ENCODE measurements at regions not wholly inside any gene's neighbourhood (a gene's known extent, or its start where the extent isn't known, plus 50 kb on each side); places are given as distances from the start of the nearest gene placed in this dataset.

GRCh38 chr12:38995249-38995648 lies 89.9 kb upstream of the CPNE8 start:
- TF ChIP-seq, protein P1, sequence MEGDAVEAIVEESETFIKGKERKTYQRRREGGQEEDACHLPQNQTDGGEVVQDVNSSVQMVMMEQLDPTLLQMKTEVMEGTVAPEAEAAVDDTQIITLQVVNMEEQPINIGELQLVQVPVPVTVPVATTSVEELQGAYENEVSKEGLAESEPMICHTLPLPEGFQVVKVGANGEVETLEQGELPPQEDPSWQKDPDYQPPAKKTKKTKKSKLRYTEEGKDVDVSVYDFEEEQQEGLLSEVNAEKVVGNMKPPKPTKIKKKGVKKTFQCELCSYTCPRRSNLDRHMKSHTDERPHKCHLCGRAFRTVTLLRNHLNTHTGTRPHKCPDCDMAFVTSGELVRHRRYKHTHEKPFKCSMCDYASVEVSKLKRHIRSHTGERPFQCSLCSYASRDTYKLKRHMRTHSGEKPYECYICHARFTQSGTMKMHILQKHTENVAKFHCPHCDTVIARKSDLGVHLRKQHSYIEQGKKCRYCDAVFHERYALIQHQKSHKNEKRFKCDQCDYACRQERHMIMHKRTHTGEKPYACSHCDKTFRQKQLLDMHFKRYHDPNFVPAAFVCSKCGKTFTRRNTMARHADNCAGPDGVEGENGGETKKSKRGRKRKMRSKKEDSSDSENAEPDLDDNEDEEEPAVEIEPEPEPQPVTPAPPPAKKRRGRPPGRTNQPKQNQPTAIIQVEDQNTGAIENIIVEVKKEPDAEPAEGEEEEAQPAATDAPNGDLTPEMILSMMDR (IDR thresholded peaks at IDR 0.05; ENCODE audit: borderline replicate concordance, extremely low read depth, insufficient read depth): no peak
- FAIRE-seq (no peak), DNase-seq (no peak)
- no peaks in the 10 kb centered on the region for H3K27me3 ChIP-seq (ENCODE audit: control insufficient read depth, insufficient read depth, low read length)
- H3K9me3 ChIP-seq (ENCODE audit: control insufficient read depth in 2 of 3, insufficient read depth in 1 of 3, low read length in 3 of 3): peaks cover 0 to 2% (median 0%) of the 10 kb centered on the region in 3 donors
- intact Hi-C loops (cut with DNase I): no loop called here
- H3K9ac ChIP-seq (ENCODE audit: low read length in 3 of 3): no peak overlapping the region
- H3K4me3 ChIP-seq (ENCODE audit: low read length in 3 of 3): no peak overlapping the region
- no peaks in the 10 kb centered on the region for H3K36me3 ChIP-seq (ENCODE audit: control insufficient read depth in 2 of 3, insufficient read depth in 3 of 3, low read length in 3 of 3)
- H3K27ac ChIP-seq (ENCODE audit: low read depth in 2 of 2, low read length in 2 of 2): no peak overlapping the region
- no peaks in the 10 kb centered on the region for H3K4me1 ChIP-seq (ENCODE audit: control insufficient read depth in 2 of 3, insufficient read depth in 2 of 3, low read depth in 1 of 3, low read length in 3 of 3)

GRCh38 chr12:38985961-38986360 lies 80.6 kb upstream of the CPNE8 start:
- intact Hi-C loops (cut with DNase I): no loop called here
- Histone ChIP-seq H3K4me1 (ENCODE audit: control insufficient read depth in 2 of 3, insufficient read depth in 2 of 3, low read depth in 1 of 3, low read length in 3 of 3) (no peaks in the 10 kb centered on the region), H3K27ac (ENCODE audit: low read depth in 2 of 2, low read length in 2 of 2) (no peak overlapping the region), H3K4me3 (ENCODE audit: low read length in 3 of 3) (no peak overlapping the region), H3K27me3 (ENCODE audit: control insufficient read depth, insufficient read depth, low read length) (no peaks in the 10 kb centered on the region), H3K9ac (ENCODE audit: low read length in 3 of 3) (no peak overlapping the region), H3K9me3 (ENCODE audit: control insufficient read depth in 2 of 3, insufficient read depth in 1 of 3, low read length in 3 of 3) (peaks cover 0 to 8% (median 0%) of the 10 kb centered on the region in 3 donors), H3K36me3 (ENCODE audit: control insufficient read depth in 2 of 3, insufficient read depth in 3 of 3, low read length in 3 of 3) (no peaks in the 10 kb centered on the region)
- TF ChIP-seq, protein P1 (IDR thresholded peaks at IDR 0.05; ENCODE audit: borderline replicate concordance, extremely low read depth, insufficient read depth): no peak
- no peak for FAIRE-seq
- no peak for DNase-seq

- no peaks in the 10 kb centered on the region for H3K4me1 ChIP-seq (ENCODE audit: control insufficient read depth in 2 of 3, insufficient read depth in 2 of 3, low read depth in 1 of 3, low read length in 3 of 3)
- FAIRE-seq: no peak
- peaks cover 0 to 8% (median 0%) of the 10 kb centered on the region in 3 donors for H3K9me3 ChIP-seq (ENCODE audit: control insufficient read depth in 2 of 3, insufficient read depth in 1 of 3, low read length in 3 of 3)
- intact Hi-C loops (cut with DNase I): no loop called here
- TF ChIP-seq, protein P1 (IDR thresholded peaks at IDR 0.05; ENCODE audit: borderline replicate concordance, extremely low read depth, insufficient read depth): no peak
- H3K9ac ChIP-seq (ENCODE audit: low read length in 3 of 3): no peak overlapping the region
- no peaks in the 10 kb centered on the region for H3K27me3 ChIP-seq (ENCODE audit: control insufficient read depth, insufficient read depth, low read length)
- H3K4me3 ChIP-seq (ENCODE audit: low read length in 3 of 3): no peak overlapping the region
- no peak for DNase-seq
- no peak overlapping the region for H3K27ac ChIP-seq (ENCODE audit: low read depth in 2 of 2, low read length in 2 of 2)
- no peaks in the 10 kb centered on the region for H3K36me3 ChIP-seq (ENCODE audit: control insufficient read depth in 2 of 3, insufficient read depth in 3 of 3, low read length in 3 of 3)
Measured at GRCh38 chr12:38984388-38984787, 79.0 kb upstream of the CPNE8 start.

DNA sequence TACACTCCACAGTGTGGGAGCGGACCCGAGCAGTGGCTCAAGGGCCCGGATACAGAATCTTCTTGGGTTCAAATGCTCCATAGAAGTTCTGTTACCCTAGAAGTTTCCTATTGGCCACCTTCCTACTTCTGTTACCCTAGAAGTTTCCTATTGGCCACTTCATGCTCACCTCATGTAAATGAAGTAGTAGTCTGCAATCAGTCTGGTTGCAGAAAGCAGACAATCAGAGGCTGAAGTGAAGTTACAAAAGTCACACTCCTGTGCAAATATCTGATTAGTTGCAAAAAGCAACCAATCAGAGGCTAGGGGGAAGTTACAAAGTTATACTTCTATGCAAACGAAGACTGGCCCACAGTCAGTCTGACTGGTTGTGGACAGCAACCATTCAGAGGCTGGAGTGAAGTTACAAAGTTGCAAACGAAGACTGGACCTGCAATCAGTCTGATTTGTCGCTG lies 77.8 kb upstream of the CPNE8 start:
- H3K27me3 ChIP-seq (ENCODE audit: control insufficient read depth, insufficient read depth, low read length): no peaks in the 10 kb centered on the region
- FAIRE-seq (no peak), DNase-seq (no peak)
- H3K36me3 ChIP-seq (ENCODE audit: control insufficient read depth in 2 of 3, insufficient read depth in 3 of 3, low read length in 3 of 3): no peaks in the 10 kb centered on the region
- intact Hi-C loops (cut with DNase I): no loop called here
- TF ChIP-seq, protein P1 (IDR thresholded peaks at IDR 0.05; ENCODE audit: borderline replicate concordance, extremely low read depth, insufficient read depth): no peak
- H3K27ac ChIP-seq (ENCODE audit: low read depth in 2 of 2, low read length in 2 of 2): no peak overlapping the region
- no peak overlapping the region for H3K4me3 ChIP-seq (ENCODE audit: low read length in 3 of 3)
- no peak overlapping the region for H3K9ac ChIP-seq (ENCODE audit: low read length in 3 of 3)
- H3K4me1 ChIP-seq (ENCODE audit: control insufficient read depth in 2 of 3, insufficient read depth in 2 of 3, low read depth in 1 of 3, low read length in 3 of 3): no peaks in the 10 kb centered on the region
- peaks cover 0 to 8% (median 0%) of the 10 kb centered on the region in 3 donors for H3K9me3 ChIP-seq (ENCODE audit: control insufficient read depth in 2 of 3, insufficient read depth in 1 of 3, low read length in 3 of 3)

All from kidney (tissue), 13 donors.